ENCODE measurements at regions not wholly inside any gene's neighbourhood (a gene's known extent, or its start where the extent isn't known, plus 50 kb on each side); places are given as distances from the start of the nearest gene placed in this dataset.

GRCh38 chr3:72636969-72637597 lies 211.2 kb downstream of the SHQ1 start:
- Histone ChIP-seq H3K4me2 (no peak overlapping the region), H3K79me2 (ENCODE audit: low read depth) (no peaks in the 10 kb centered on the region), H3K9me3 (ENCODE audit: insufficient read depth, low read depth) (no peaks in the 10 kb centered on the region), H3K4me1 (replicated peaks; ENCODE audit: insufficient read depth) (peaks cover 20% of the 10 kb centered on the region), H3F3A (ENCODE audit: insufficient read depth, low read depth) (peaks cover 14% of the 10 kb centered on the region; the same call in 1 of the 2 replicates), H3K27me3 (ENCODE audit: insufficient read depth, low read depth) (no peaks in the 10 kb centered on the region), H4K20me1 (ENCODE audit: insufficient read depth) (no peaks in the 10 kb centered on the region), H3K9me2 (ENCODE audit: insufficient read depth) (no peaks in the 10 kb centered on the region), H2AFZ (no peak overlapping the region), H3K27ac (no peak overlapping the region), H3K4me3 (no peak overlapping the region), H3K36me3 (ENCODE audit: low read depth) (no peaks in the 10 kb centered on the region)
- intact Hi-C loops (cut with micrococcal nuclease; ENCODE audit: unreplicated experiment), result no loop called here
- no peak for DNase-seq
- CTCF ChIA-PET, result no interaction called here
- POLR2A ChIA-PET (ENCODE audit: unreplicated experiment), result no interaction called here
- no peak for TF ChIP-seq EZH2 (IDR thresholded peaks at IDR 0.05; ENCODE audit: low read depth)
- TF ChIP-seq CTCF (conservative IDR thresholded peaks at IDR 0.05), result no peak
- no TSS peak for BruUV-seq (replicated peaks)

GRCh38 chr3:72635551-72635950 lies 212.7 kb downstream of the SHQ1 start:
- no peaks in the 10 kb centered on the region for H3K9me2 ChIP-seq (ENCODE audit: insufficient read depth)
- no peaks in the 10 kb centered on the region for H3K79me2 ChIP-seq (ENCODE audit: low read depth)
- POLR2A ChIA-PET (ENCODE audit: unreplicated experiment), result no interaction called here
- H3F3A ChIP-seq (ENCODE audit: insufficient read depth, low read depth), result peaks cover 6% of the 10 kb centered on the region; the same call in 1 of the 2 replicates
- no peaks in the 10 kb centered on the region for H3K27me3 ChIP-seq (ENCODE audit: insufficient read depth, low read depth)
- no peaks in the 10 kb centered on the region for H3K9me3 ChIP-seq (ENCODE audit: insufficient read depth, low read depth)
- H4K20me1 ChIP-seq (ENCODE audit: insufficient read depth), result no peaks in the 10 kb centered on the region
- H3K4me1 ChIP-seq (replicated peaks; ENCODE audit: insufficient read depth), result peaks cover 11% of the 10 kb centered on the region
- TF ChIP-seq CTCF (conservative IDR thresholded peaks at IDR 0.05) (no peak), EZH2 (IDR thresholded peaks at IDR 0.05; ENCODE audit: low read depth) (no peak)
- H3K4me3 ChIP-seq, result no peak overlapping the region
- no peak overlapping the region for H3K27ac ChIP-seq
- no peak for DNase-seq
- H3K4me2 ChIP-seq, result no peak overlapping the region
- H3K36me3 ChIP-seq (ENCODE audit: low read depth), result no peaks in the 10 kb centered on the region
- no TSS peak for BruUV-seq (replicated peaks)
- H2AFZ ChIP-seq, result no peak overlapping the region
- CTCF ChIA-PET, result no interaction called here
- intact Hi-C loops (cut with micrococcal nuclease; ENCODE audit: unreplicated experiment), result no loop called here

GRCh38 chr3:72634128-72634527 lies 214.1 kb downstream of the SHQ1 start:
- no peak overlapping the region for H3K4me2 ChIP-seq
- peaks cover 15% of the 10 kb centered on the region for H3K4me1 ChIP-seq (replicated peaks; ENCODE audit: insufficient read depth)
- no peak overlapping the region for H3K4me3 ChIP-seq
- no peaks in the 10 kb centered on the region for H3K9me2 ChIP-seq (ENCODE audit: insufficient read depth)
- no peak overlapping the region for H2AFZ ChIP-seq
- H3K36me3 ChIP-seq (ENCODE audit: low read depth), result no peaks in the 10 kb centered on the region
- ChIA-PET CTCF (no interaction called here), POLR2A (ENCODE audit: unreplicated experiment) (no interaction called here)
- intact Hi-C loops (cut with micrococcal nuclease; ENCODE audit: unreplicated experiment), result no loop called here
- H4K20me1 ChIP-seq (ENCODE audit: insufficient read depth), result no peaks in the 10 kb centered on the region
- H3F3A ChIP-seq (ENCODE audit: insufficient read depth, low read depth), result peaks cover 8% of the 10 kb centered on the region; the same call in 1 of the 2 replicates
- H3K9me3 ChIP-seq (ENCODE audit: insufficient read depth, low read depth), result no peaks in the 10 kb centered on the region
- no TSS peak for BruUV-seq (replicated peaks)
- H3K27ac ChIP-seq, result no peak overlapping the region
- H3K27me3 ChIP-seq (ENCODE audit: insufficient read depth, low read depth), result no peaks in the 10 kb centered on the region
- no peak for TF ChIP-seq CTCF (conservative IDR thresholded peaks at IDR 0.05)
- TF ChIP-seq EZH2 (IDR thresholded peaks at IDR 0.05; ENCODE audit: low read depth), result no peak
- H3K79me2 ChIP-seq (ENCODE audit: low read depth), result no peaks in the 10 kb centered on the region
- no peak for DNase-seq
